ENCODE measurements at regions not wholly inside any gene's neighbourhood (a gene's known extent, or its start where the extent isn't known, plus 50 kb on each side); places are given as distances from the start of the nearest gene placed in this dataset.

DNA sequence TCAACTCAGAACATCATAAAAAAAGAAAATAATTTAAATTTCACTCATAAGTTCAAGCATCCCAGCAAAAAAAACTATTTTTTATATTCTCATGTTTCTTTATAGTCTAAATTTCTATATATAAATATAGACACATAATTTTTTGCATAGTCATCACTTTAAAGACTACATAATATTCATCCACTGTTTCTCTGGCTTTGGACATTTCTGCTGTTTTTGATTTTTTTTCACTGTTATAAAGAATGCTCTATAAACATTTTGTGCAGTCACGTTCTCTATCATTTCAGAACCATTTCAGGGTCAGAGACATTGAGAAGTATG, 59.7 kb upstream of the CLPB start:
- TF ChIP-seq, protein P1, sequence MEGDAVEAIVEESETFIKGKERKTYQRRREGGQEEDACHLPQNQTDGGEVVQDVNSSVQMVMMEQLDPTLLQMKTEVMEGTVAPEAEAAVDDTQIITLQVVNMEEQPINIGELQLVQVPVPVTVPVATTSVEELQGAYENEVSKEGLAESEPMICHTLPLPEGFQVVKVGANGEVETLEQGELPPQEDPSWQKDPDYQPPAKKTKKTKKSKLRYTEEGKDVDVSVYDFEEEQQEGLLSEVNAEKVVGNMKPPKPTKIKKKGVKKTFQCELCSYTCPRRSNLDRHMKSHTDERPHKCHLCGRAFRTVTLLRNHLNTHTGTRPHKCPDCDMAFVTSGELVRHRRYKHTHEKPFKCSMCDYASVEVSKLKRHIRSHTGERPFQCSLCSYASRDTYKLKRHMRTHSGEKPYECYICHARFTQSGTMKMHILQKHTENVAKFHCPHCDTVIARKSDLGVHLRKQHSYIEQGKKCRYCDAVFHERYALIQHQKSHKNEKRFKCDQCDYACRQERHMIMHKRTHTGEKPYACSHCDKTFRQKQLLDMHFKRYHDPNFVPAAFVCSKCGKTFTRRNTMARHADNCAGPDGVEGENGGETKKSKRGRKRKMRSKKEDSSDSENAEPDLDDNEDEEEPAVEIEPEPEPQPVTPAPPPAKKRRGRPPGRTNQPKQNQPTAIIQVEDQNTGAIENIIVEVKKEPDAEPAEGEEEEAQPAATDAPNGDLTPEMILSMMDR (IDR thresholded peaks at IDR 0.05; ENCODE audit: low read length, missing control alignments), result no peak
- no peak for DNase-seq (ENCODE audit: low read depth)
- no peak overlapping the region for H3K4me3 ChIP-seq (replicated peaks; ENCODE audit: low read depth, low read length)

DNA sequence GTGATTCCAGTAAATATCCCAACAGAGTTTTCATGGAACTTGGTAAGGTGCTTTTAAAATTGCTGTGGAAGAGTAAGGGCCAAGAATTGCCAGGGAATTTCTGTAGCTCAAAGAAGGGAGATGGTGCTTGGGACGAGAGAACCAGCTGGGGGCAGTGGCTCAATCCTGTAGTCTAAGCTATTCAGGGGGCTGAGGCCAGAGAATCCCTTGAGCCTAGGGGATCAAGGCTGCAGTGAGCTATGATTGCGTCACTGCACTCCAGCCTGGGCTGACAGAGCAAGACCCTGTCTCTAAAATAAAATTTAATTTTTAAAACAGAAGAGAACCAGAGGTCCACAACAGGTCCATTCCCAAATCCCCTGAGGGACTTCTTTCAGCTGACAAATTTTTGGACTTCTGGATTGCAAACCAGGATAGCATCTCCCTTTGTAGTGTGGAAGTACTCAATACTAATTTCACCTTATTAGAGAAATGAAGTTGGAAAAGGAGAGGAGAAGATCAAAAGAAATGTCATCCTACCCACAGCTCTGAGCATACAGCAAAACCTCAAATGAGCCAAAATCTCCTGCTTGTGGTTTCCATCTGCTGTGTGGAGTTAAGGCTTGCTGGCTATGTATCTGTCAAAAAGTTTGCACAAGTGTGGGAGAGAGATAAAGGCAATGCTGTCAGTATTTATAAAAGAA, 59.2 kb upstream of the CLPB start:
- no peak overlapping the region for H3K4me3 ChIP-seq (replicated peaks; ENCODE audit: low read depth, low read length)
- TF ChIP-seq, protein P1 (IDR thresholded peaks at IDR 0.05; ENCODE audit: low read length, missing control alignments), result no peak
- DNase-seq (ENCODE audit: low read depth), result no peak

DNA sequence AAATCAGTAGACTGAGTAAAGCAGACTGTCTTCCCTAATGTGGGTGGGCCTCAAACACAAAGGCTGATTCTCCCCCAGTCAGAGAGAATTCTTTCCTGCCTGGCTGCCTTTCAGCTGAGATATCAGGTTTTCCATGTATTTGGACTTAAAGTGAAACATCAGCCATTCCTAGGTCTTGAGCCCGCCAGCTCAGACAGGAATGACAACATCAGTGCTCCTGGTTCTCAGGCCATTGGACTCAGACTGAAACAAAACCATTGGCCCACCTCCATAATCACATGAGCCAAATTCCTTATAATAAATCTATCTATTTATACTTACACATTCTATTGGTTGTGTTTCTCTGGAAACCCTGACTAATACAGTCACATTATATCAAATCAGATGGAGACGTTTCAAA, 56.7 kb upstream of the CLPB start:
- H3K4me3 ChIP-seq (replicated peaks; ENCODE audit: low read depth, low read length), result no peak overlapping the region
- TF ChIP-seq, protein P1 (IDR thresholded peaks at IDR 0.05; ENCODE audit: low read length, missing control alignments), result no peak
- peak; percentile 52 for DNase-seq (ENCODE audit: low read depth)
